ENCODE measurements at regions not wholly inside any gene's neighbourhood (a gene's known extent, or its start where the extent isn't known, plus 50 kb on each side); places are given as distances from the start of the nearest gene placed in this dataset.
"Not testable (repeated sequence)": the region's sequence is repeated elsewhere in the genome, so short reads cannot be mapped to it uniquely, and the experiment has no call there.

DNA sequence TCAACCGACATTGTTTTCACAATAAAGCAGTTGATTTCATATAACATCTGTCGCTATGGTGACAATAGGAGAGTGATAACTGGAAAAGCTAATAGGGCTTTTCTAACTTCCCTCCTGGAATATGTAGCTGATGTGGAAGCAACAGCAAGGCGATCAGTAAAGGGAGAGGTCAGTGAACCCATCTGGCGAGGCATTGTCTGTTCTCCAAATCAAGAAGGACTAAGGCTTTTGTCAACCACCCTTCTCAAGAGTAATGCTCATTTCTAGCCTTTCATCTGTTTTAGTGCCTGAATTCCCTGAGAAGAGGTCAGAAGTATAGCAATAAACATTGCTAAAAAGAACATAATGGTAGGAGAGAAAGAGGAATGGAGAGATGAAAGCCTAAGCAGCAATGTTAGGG lies 201.3 kb downstream of the AKAP7 start:
- CTCF ChIA-PET: interaction anchor here (0.6 to 0.8 kb wide), 2 partner anchors 13 to 297 kb away, joined by 3 read pairs; no protein-coding TSS in a partner anchor

DNA sequence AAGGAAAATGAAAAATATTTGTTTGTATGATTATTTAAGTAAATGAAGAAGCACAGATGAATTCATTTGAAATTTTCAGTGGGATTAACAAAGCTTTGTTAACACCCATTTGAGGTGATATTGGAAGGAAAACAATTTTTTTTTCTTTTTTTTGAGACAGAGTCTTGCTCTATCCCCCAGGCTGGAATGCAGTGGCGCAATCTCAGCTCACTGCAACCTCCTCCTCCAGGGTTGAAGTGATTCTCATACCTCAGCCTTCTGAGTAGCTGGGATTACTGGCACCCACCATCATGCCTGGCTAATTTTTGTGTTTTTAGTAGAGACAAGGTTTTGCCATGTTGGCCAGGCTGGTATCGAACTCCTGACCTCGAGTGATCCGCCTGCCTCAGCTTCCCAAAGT lies 211.6 kb downstream of the AKAP7 start:
- H3K9me3 Mint-ChIP-seq (ENCODE audit: low read depth); CTCF ChIA-PET: not testable (repeated sequence)

More for the DNA sequence above, 201.3 kb downstream of the AKAP7 start:
- POLR2A ChIA-PET: no interaction called here
- Mint-ChIP-seq H3K4me3 (no peak overlapping the region), H3K27me3 (no peaks in the 10 kb centered on the region), H3K4me1 (no peaks in the 10 kb centered on the region), H3K9me3 (ENCODE audit: low read depth) (no peaks in the 10 kb centered on the region), H3K27ac (no peak overlapping the region), H3K36me3 (ENCODE audit: low read depth) (no peaks in the 10 kb centered on the region)
- DNase-seq (no peak), ATAC-seq (no peak)
- intact Hi-C loops (cut with DNase I, micrococcal nuclease): no loop called here

DNA sequence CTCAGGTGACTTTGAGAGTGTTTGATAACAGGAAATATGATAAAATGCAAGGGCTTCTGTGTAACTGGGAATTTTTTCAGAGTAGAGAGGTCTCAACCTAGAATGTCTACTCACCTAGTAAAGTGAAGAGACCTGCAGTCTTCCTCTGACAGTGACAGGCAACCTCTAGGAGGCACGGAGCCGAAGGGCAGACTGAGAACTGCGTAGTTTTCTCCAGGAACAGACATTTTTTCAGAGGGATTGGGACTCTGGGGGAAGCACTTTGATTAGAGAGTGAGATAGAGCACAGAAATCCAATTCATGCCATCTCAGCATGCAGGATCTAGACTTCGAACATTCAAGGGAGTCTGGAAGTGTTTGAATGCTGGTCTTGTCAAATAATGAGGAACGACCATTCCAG lies 213.3 kb downstream of the AKAP7 start:
- no peak for DNase-seq
- Mint-ChIP-seq H3K27ac (no peak overlapping the region), H3K36me3 (ENCODE audit: low read depth) (peaks cover 3% of the 10 kb centered on the region), H3K27me3 (no peaks in the 10 kb centered on the region), H3K4me3 (no peak overlapping the region), H3K4me1 (peaks cover 9% of the 10 kb centered on the region), H3K9me3 (ENCODE audit: low read depth) (no peaks in the 10 kb centered on the region)
- ChIA-PET CTCF (no interaction called here), POLR2A (no interaction called here)
- intact Hi-C loops (cut with DNase I, micrococcal nuclease): no loop called here
- no peak for ATAC-seq

More for the DNA sequence above, 211.6 kb downstream of the AKAP7 start:
- DNase-seq; H3K27me3 Mint-ChIP-seq; H3K4me1 Mint-ChIP-seq; H3K36me3 Mint-ChIP-seq (ENCODE audit: low read depth); H3K4me3 Mint-ChIP-seq; ATAC-seq; H3K27ac Mint-ChIP-seq; POLR2A ChIA-PET; intact Hi-C loops (cut with DNase I, micrococcal nuclease): not testable (repeated sequence)

DNA sequence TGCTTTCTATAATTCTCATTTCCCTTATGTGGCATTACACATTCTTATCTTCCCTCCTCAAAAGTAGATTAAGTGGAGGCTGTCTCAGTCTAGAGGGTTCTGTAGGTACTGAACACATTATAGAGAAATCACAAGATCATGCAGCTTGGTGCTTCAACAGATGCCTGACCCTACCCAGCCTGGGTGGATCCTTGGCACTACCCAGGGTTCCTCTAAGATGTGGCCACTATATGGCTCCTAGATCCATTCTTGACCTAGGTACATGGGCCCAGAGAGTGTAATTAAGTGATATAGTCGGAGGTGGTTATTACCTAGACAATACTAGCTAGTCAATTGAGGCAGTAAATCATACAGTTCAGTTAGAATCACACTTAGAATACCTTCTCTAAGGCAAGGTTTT lies 213.9 kb downstream of the AKAP7 start:
- Mint-ChIP-seq H3K9me3 (ENCODE audit: low read depth) (no peaks in the 10 kb centered on the region), H3K27me3 (no peaks in the 10 kb centered on the region), H3K4me3 (no peak overlapping the region), H3K4me1 (peaks cover 9% of the 10 kb centered on the region), H3K27ac (no peak overlapping the region), H3K36me3 (ENCODE audit: low read depth) (peaks cover 3% of the 10 kb centered on the region)
- POLR2A ChIA-PET: no interaction called here
- DNase-seq: no peak
- no peak for ATAC-seq
- CTCF ChIA-PET: no interaction called here
- intact Hi-C loops (cut with DNase I, micrococcal nuclease): no loop called here

DNA sequence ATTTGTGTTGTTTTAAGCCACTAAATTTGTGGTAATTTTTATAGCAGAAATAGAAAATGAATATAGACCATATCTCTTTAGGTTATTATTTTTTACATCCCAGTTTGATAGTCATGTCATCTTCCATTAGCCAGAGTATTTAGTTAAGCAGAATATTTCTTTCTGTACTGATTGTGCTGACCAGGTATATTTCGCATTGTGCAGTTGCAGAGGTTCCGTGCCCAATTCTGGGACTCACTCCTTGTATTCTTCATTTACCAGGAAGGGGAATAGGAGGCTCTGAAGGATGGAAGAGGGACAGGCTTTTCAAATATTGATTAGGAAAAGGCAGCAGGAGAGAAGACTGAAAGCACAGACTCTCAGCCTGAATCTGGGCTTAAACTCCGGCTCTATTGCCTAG lies 217.8 kb downstream of the AKAP7 start:
- peaks cover 3% of the 10 kb centered on the region for H3K36me3 Mint-ChIP-seq (ENCODE audit: low read depth)
- CTCF ChIA-PET: no interaction called here
- H3K27ac Mint-ChIP-seq: no peak overlapping the region
- POLR2A ChIA-PET: no interaction called here
- H3K27me3 Mint-ChIP-seq: no peaks in the 10 kb centered on the region
- no peak for DNase-seq
- intact Hi-C loops (cut with DNase I, micrococcal nuclease): no loop called here
- H3K4me3 Mint-ChIP-seq: no peak overlapping the region
- H3K4me1 Mint-ChIP-seq: peaks cover 9% of the 10 kb centered on the region
- ATAC-seq: no peak
- no peaks in the 10 kb centered on the region for H3K9me3 Mint-ChIP-seq (ENCODE audit: low read depth)

DNA sequence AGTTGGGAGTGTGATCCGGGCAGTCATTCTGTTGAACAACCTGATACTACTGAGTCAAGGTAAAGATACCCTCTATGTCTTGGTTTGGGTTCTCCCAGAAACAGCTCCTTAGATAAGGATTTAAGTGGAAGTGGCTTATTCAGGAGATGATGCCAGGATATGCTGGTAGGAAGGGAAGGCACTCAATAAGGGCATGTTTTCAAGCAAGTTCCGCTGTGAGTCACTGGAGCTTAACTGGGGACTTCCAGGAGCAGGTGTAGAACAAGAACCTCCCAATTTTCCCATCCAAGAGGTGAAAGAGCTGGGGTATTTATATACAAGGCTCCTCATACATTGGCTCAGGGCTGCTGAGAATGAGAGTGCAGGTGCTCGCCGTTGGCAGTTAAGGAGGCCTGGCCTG lies 218.6 kb downstream of the AKAP7 start:
- POLR2A ChIA-PET: interaction anchor here (0.7 kb wide), 1 partner anchor 210 kb away, joined by 5 read pairs; no protein-coding TSS in a partner anchor
- Mint-ChIP-seq H3K9me3 (ENCODE audit: low read depth) (no peaks in the 10 kb centered on the region), H3K27ac (no peak overlapping the region), H3K36me3 (ENCODE audit: low read depth) (peaks cover 3% of the 10 kb centered on the region), H3K4me1 (peaks cover 3% of the 10 kb centered on the region), H3K4me3 (no peak overlapping the region), H3K27me3 (no peaks in the 10 kb centered on the region)
- no peak for ATAC-seq
- CTCF ChIA-PET: no interaction called here
- no peak for DNase-seq
- intact Hi-C loops (cut with DNase I, micrococcal nuclease): no loop called here

DNA sequence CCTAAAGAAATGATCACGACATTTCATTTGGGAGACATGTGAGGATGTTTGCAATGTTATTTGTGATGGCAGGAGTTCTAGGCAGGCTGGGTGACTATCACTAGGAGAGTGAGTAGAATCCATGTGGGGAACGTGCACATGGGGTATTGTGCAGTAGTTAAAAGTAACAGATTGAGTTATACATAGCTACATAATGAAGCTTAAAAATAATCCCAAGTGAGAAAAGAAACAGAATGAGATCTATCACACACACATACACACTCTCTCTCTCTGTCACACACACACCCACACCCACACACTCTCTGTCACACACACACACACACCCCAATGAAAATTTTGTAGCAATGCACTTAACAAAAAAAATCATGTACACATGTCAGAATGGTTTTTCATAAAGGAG lies 218.7 kb upstream of the ARG1 start:
- H3K4me3 Mint-ChIP-seq: no peak overlapping the region
- ATAC-seq (no peak), DNase-seq (no peak)
- no peaks in the 10 kb centered on the region for H3K27me3 Mint-ChIP-seq
- intact Hi-C loops (cut with DNase I, micrococcal nuclease): no loop called here
- ChIA-PET POLR2A (interaction anchor here (0.7 kb wide), 1 partner anchor 209 kb away, joined by 5 read pairs; no protein-coding TSS in a partner anchor), CTCF (no interaction called here)
- H3K36me3 Mint-ChIP-seq (ENCODE audit: low read depth): peaks cover 3% of the 10 kb centered on the region
- H3K4me1 Mint-ChIP-seq: no peaks in the 10 kb centered on the region
- no peak overlapping the region for H3K27ac Mint-ChIP-seq
- no peaks in the 10 kb centered on the region for H3K9me3 Mint-ChIP-seq (ENCODE audit: low read depth)

GRCh38 chr6:131356161-131356560 lies 216.9 kb upstream of the ARG1 start:
- H3K4me3 Mint-ChIP-seq: no peak overlapping the region
- no peaks in the 10 kb centered on the region for H3K9me3 Mint-ChIP-seq (ENCODE audit: low read depth)
- ChIA-PET CTCF (interaction anchor here (0.8 kb wide), 1 partner anchor 13 kb away, joined by 3 read pairs; no protein-coding TSS in a partner anchor), POLR2A (no interaction called here)
- no peak for DNase-seq
- no peaks in the 10 kb centered on the region for H3K4me1 Mint-ChIP-seq
- peaks cover 3% of the 10 kb centered on the region for H3K36me3 Mint-ChIP-seq (ENCODE audit: low read depth)
- H3K27me3 Mint-ChIP-seq: no peaks in the 10 kb centered on the region
- intact Hi-C loops (cut with DNase I, micrococcal nuclease): no loop called here
- H3K27ac Mint-ChIP-seq: no peak overlapping the region
- ATAC-seq: no peak

- CTCF ChIA-PET: interaction anchor here (0.6 kb wide), 1 partner anchor 338 kb away, joined by 4 read pairs; no protein-coding TSS in a partner anchor
Measured at GRCh38 chr6:131357501-131357900, 215.5 kb upstream of the ARG1 start.

DNA sequence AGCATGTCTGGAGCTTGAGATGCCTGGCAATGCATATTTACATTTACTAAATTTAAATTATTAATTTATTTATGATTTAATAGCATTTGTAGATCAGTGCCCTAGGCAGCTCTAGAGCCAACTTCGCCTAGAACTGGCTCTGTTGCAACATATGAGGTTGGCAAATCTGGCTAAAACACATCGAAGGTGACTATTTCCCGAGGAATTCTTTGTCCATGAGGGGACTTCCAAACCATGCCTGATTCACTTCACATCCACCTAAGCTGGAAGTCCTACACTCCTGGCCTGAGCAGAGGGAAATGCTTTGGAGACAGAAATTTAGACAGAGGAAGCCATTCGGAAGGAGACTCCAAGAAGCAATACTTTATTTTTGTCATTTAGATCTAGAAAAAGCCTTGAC lies 211.0 kb upstream of the ARG1 start:
- H3K9me3 Mint-ChIP-seq (ENCODE audit: low read depth): no peaks in the 10 kb centered on the region
- ATAC-seq (no peak), DNase-seq (no peak)
- peaks cover 8% of the 10 kb centered on the region for H3K4me1 Mint-ChIP-seq
- no peak overlapping the region for H3K4me3 Mint-ChIP-seq
- ChIA-PET POLR2A (no interaction called here), CTCF (no interaction called here)
- intact Hi-C loops (cut with DNase I, micrococcal nuclease): no loop called here
- no peak overlapping the region for H3K27ac Mint-ChIP-seq
- no peaks in the 10 kb centered on the region for H3K36me3 Mint-ChIP-seq (ENCODE audit: low read depth)
- no peaks in the 10 kb centered on the region for H3K27me3 Mint-ChIP-seq

More at GRCh38 chr6:131357501-131357900, 215.5 kb upstream of the ARG1 start:
- Mint-ChIP-seq H3K4me1 (no peaks in the 10 kb centered on the region), H3K27ac (no peak overlapping the region), H3K36me3 (ENCODE audit: low read depth) (peaks cover 2% of the 10 kb centered on the region), H3K4me3 (no peak overlapping the region), H3K27me3 (no peaks in the 10 kb centered on the region), H3K9me3 (ENCODE audit: low read depth) (no peaks in the 10 kb centered on the region)
- POLR2A ChIA-PET: no interaction called here
- DNase-seq (no peak), ATAC-seq (no peak)
- intact Hi-C loops (cut with DNase I, micrococcal nuclease): no loop called here

DNA sequence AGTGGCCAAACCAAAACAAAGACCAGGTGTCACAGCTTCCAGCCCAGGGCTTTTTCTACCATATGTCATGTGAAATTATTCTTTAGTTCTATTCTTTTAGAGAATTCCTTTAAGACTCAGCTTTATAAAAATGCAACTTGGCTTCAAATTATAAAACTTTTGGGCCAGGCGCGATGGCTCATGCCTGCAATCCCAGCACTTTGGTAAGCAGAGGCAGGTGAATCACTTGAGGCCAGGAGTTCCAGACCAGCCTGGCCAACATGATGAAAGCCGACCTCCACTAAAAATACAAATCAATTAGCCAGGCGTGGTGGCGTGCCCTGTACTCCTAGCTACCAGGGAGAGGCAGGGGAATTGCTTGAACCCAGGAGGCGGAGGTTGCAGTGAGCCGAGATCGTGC lies 210.3 kb upstream of the ARG1 start:
- ATAC-seq (no peak), DNase-seq (no peak)
- H3K27ac Mint-ChIP-seq: no peak overlapping the region
- POLR2A ChIA-PET: no interaction called here
- intact Hi-C loops (cut with DNase I, micrococcal nuclease): no loop called here
- H3K36me3 Mint-ChIP-seq (ENCODE audit: low read depth): no peaks in the 10 kb centered on the region
- no peaks in the 10 kb centered on the region for H3K27me3 Mint-ChIP-seq
- no peak overlapping the region for H3K4me3 Mint-ChIP-seq
- no peaks in the 10 kb centered on the region for H3K9me3 Mint-ChIP-seq (ENCODE audit: low read depth)
- CTCF ChIA-PET: no interaction called here
- peaks cover 8% of the 10 kb centered on the region for H3K4me1 Mint-ChIP-seq

- intact Hi-C loops (cut with DNase I, micrococcal nuclease): no loop called here
- no peaks in the 10 kb centered on the region for H3K9me3 Mint-ChIP-seq (ENCODE audit: low read depth)
- no peak for ATAC-seq
- no peaks in the 10 kb centered on the region for H3K27me3 Mint-ChIP-seq
- no peaks in the 10 kb centered on the region for H3K36me3 Mint-ChIP-seq (ENCODE audit: low read depth)
- DNase-seq: no peak
- peaks cover 16% of the 10 kb centered on the region for H3K4me1 Mint-ChIP-seq
- no peak overlapping the region for H3K4me3 Mint-ChIP-seq
- POLR2A ChIA-PET: no interaction called here
- CTCF ChIA-PET: interaction anchor here (0.9 to 1.0 kb wide), 2 partner anchors 9 to 14 kb away, joined by 3 read pairs; no protein-coding TSS in a partner anchor
- no peak overlapping the region for H3K27ac Mint-ChIP-seq
Measured at GRCh38 chr6:131363947-131364834, 208.8 kb upstream of the ARG1 start.
